ENCODE measurements at regions not wholly inside any gene's neighbourhood (a gene's known extent, or its start where the extent isn't known, plus 50 kb on each side); places are given as distances from the start of the nearest gene placed in this dataset.

GRCh38 chr5:117793963-117794362 lies 1194.4 kb downstream of the DTWD2 start:
- no peak for ATAC-seq
- H3K27ac ChIP-seq = no peak overlapping the region
- H3K4me3 ChIP-seq = no peak overlapping the region
- H3K36me3 ChIP-seq = no peaks in the 10 kb centered on the region
- H3K4me1 ChIP-seq = no peaks in the 10 kb centered on the region
- TF ChIP-seq POLR2A (IDR thresholded peaks at IDR 0.05) (no peak), EP300 (IDR thresholded peaks at IDR 0.05) (no peak), CTCF (IDR thresholded peaks at IDR 0.05) (no peak), POLR2AphosphoS5 (IDR thresholded peaks at IDR 0.05) (no peak)
- 48 to 70% methylated on average over 5 of the region's 5 CpGs for WGBS, 2 donors (ENCODE audit: low coverage in 1 of 2)
- no peaks in the 10 kb centered on the region for H3K9me3 ChIP-seq
- H3K27me3 ChIP-seq = no peaks in the 10 kb centered on the region

- 56 to 57% methylated on average over 1 of the region's 1 CpG for WGBS, 2 donors (ENCODE audit: low coverage in 1 of 2)
- TF ChIP-seq CTCF (IDR thresholded peaks at IDR 0.05) (no peak), POLR2A (IDR thresholded peaks at IDR 0.05) (no peak), POLR2AphosphoS5 (IDR thresholded peaks at IDR 0.05) (no peak), EP300 (IDR thresholded peaks at IDR 0.05) (no peak)
These were observed 1195.9 kb downstream of the DTWD2 start for GRCh38 chr5:117792476-117792875.

GRCh38 chr5:117788596-117788995 lies 1199.8 kb downstream of the DTWD2 start:
- 34 to 38% methylated on average over 2 of the region's 2 CpGs for WGBS, 2 donors (ENCODE audit: low coverage in 1 of 2)

More at GRCh38 chr5:117792476-117792875, 1195.9 kb downstream of the DTWD2 start:
- no peak for ATAC-seq
- Histone ChIP-seq H3K4me3 (no peak overlapping the region), H3K36me3 (no peaks in the 10 kb centered on the region), H3K4me1 (no peaks in the 10 kb centered on the region), H3K27ac (no peak overlapping the region), H3K27me3 (no peaks in the 10 kb centered on the region), H3K9me3 (no peaks in the 10 kb centered on the region)

GRCh38 chr5:117779171-117779570 lies 1204.5 kb upstream of the SEMA6A start:
- Histone ChIP-seq H3K27me3 (no peaks in the 10 kb centered on the region), H3K36me3 (no peaks in the 10 kb centered on the region), H3K9me3 (peaks cover 0 to 7% (median 0%) of the 10 kb centered on the region in 3 donors), H3K4me1 (no peaks in the 10 kb centered on the region), H3K4me3 (no peak overlapping the region), H3K27ac (no peak overlapping the region)
- no peak for TF ChIP-seq CTCF (IDR thresholded peaks at IDR 0.05)
- no peak for TF ChIP-seq POLR2AphosphoS5 (IDR thresholded peaks at IDR 0.05)
- TF ChIP-seq POLR2A (IDR thresholded peaks at IDR 0.05) = no peak
- TF ChIP-seq EP300 (IDR thresholded peaks at IDR 0.05) = no peak
- ATAC-seq = no peak
- 93 to 100% methylated on average over 1 to 3 of the region's 4 CpGs for WGBS, 2 donors (ENCODE audit: low coverage in 1 of 2)

More at GRCh38 chr5:117788596-117788995, 1199.8 kb downstream of the DTWD2 start:
- no peaks in the 10 kb centered on the region for H3K36me3 ChIP-seq
- TF ChIP-seq POLR2A (IDR thresholded peaks at IDR 0.05) = no peak
- TF ChIP-seq EP300 (IDR thresholded peaks at IDR 0.05) = no peak
- no peak for TF ChIP-seq CTCF (IDR thresholded peaks at IDR 0.05)
- TF ChIP-seq POLR2AphosphoS5 (IDR thresholded peaks at IDR 0.05) = no peak
- no peak overlapping the region for H3K4me3 ChIP-seq
- H3K27ac ChIP-seq = no peak overlapping the region
- H3K27me3 ChIP-seq = no peaks in the 10 kb centered on the region
- H3K9me3 ChIP-seq = no peaks in the 10 kb centered on the region
- H3K4me1 ChIP-seq = no peaks in the 10 kb centered on the region
- ATAC-seq = no peak

GRCh38 chr5:117776977-117777376 lies 1202.4 kb upstream of the SEMA6A start:
- no peaks in the 10 kb centered on the region for H3K36me3 ChIP-seq
- H3K27ac ChIP-seq = no peak overlapping the region
- ATAC-seq = no peak
- TF ChIP-seq POLR2A (IDR thresholded peaks at IDR 0.05) (no peak), CTCF (IDR thresholded peaks at IDR 0.05) (no peak), POLR2AphosphoS5 (IDR thresholded peaks at IDR 0.05) (no peak), EP300 (IDR thresholded peaks at IDR 0.05) (no peak)
- H3K4me1 ChIP-seq = no peaks in the 10 kb centered on the region
- H3K9me3 ChIP-seq = peaks cover 0 to 7% (median 0%) of the 10 kb centered on the region in 3 donors
- no peaks in the 10 kb centered on the region for H3K27me3 ChIP-seq
- 75 to 95% methylated on average over 1 to 3 of the region's 3 CpGs for WGBS, 2 donors (ENCODE audit: low coverage in 1 of 2)
- no peak overlapping the region for H3K4me3 ChIP-seq
